Activated T-cell treated with anti-CD3 and anti-CD28 coated beads, Interleukin-2, amount 50 U/mL, for 72 hours (primary cell): ENCODE measurements at regions not wholly inside any gene's neighbourhood (a gene's known extent, or its start where the extent isn't known, plus 50 kb on each side); places are given as distances from the start of the nearest gene placed in this dataset.

ENCODE experiments used
- ATAC-seq, 2 donors: fragments of 150-1000 bp; cut with Tn5 transposase; replicated peaks in 1 of 2; 2 replicates each; pipeline ENCODE4 v1.10.0; 2021; ENCODE audit warnings: moderate library complexity in 2 of 2, mild to moderate bottlenecking in 1 of 2
- DNase-seq, 2 donors: peaks; one replicate each; pipeline ENCODE4 v3.0.0; 2021 to 2022; ENCODE audit warnings: mixed read lengths in 1 of 2
- H3K27ac Mint-ChIP-seq: one replicate; pipeline ENCODE4 v1.8.0; 2022; ENCODE audit warnings: mild to moderate bottlenecking, moderate library complexity, mixed read lengths
- H3K27me3 Mint-ChIP-seq: one replicate; pipeline ENCODE4 v1.8.0; 2022; ENCODE audit warnings: low read depth, mixed read lengths
- H3K36me3 Mint-ChIP-seq, 2 donors: one replicate each; pipeline ENCODE4 v1.8.0; 2022; ENCODE audit warnings: mixed read lengths in 2 of 2, mild to moderate bottlenecking in 1 of 2; ENCODE audit not compliant: insufficient read depth in 2 of 2
- H3K4me1 Mint-ChIP-seq: one replicate; pipeline ENCODE4 v1.8.0; 2022; ENCODE audit warnings: low read depth, mixed read lengths
- H3K4me3 Mint-ChIP-seq, 2 donors: one replicate each; pipeline ENCODE4 v1.8.0; 2022; ENCODE audit warnings: mild to moderate bottlenecking in 2 of 2, mixed read lengths in 2 of 2, moderate library complexity in 2 of 2
- H3K9me3 Mint-ChIP-seq, 2 donors: one replicate each; pipeline ENCODE4 v1.8.0; 2022; ENCODE audit warnings: mixed read lengths in 2 of 2

DNA sequence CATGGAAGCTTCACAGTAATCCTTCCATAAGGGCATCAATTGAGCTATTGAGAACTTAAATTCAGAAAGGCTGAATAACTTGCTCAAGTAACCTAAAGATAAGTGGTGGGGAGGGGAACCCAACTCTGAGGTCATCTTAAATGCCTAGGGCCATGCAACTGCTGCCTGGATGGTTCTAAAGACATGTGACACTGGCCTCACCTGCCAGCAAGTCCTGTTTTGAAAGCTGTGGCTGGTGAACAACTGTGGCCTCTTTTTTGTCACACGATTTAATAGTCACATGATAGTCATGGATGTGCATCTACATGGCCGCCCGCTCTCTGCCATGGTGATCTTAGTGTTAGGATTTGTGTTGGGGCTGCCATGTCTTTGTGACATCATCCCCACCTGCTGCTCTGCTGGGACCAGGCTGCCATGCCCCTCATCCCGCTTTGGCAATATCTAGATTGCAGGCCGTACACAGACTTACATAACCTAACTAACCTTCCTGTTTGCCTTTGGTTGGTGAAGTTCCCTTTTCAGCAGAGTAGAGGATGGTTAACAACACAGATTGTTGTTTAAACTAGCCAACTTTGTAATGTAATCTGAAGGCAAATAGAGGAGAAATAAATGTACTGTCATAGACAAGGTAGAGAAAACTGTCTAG, 177.9 kb upstream of the SH3BP4 start:
- DNase-seq, result no peak
- Mint-ChIP-seq H3K4me1 (no peaks in the 10 kb centered on the region), H3K27ac (no peak overlapping the region), H3K4me3 (no peak overlapping the region), H3K27me3 (no peaks in the 10 kb centered on the region), H3K36me3 (no peaks in the 10 kb centered on the region), H3K9me3 (no peaks in the 10 kb centered on the region)
- ATAC-seq, result no peak

DNA sequence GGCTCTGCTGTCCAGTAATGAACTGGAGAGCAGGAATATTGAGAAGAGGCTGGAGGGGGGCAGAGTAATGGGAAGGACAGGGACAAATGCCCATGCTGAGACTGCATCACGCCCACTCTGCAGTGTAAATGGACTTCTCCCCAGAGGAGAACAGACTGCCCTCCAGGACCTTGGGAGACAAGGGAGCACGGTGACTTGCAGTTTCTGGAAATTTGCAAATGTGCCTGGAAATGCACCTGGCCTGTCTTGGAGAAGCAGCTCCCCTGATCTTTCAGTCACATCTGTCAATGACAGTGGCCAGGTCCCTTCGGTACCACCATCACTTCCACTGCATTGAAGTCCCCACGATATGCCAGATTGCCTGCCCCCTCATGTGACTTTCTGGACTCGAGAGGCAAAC, 178.7 kb upstream of the SH3BP4 start:
- H3K9me3 Mint-ChIP-seq, result no peaks in the 10 kb centered on the region
- no peaks in the 10 kb centered on the region for H3K4me1 Mint-ChIP-seq
- ATAC-seq (no peak), DNase-seq (no peak)
- no peak overlapping the region for H3K27ac Mint-ChIP-seq
- H3K27me3 Mint-ChIP-seq, result no peaks in the 10 kb centered on the region
- no peaks in the 10 kb centered on the region for H3K36me3 Mint-ChIP-seq
- H3K4me3 Mint-ChIP-seq, result no peak overlapping the region

DNA sequence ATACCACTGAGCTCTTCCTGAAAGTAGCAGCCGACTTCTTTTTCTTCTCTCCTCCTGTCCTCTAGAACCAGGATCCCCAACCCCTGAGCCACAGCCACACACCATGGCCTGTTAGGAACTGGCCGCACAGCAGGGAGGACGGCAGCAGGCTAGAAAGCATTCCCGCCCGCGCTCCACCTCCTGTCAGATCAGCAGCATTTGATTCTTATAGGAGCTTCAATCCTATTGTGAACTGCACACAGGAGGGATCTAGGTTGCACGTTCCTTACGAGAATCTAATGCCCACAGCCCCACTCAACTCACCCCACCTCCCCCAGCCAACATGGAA, 179.1 kb upstream of the SH3BP4 start:
- Mint-ChIP-seq H3K9me3 (no peaks in the 10 kb centered on the region), H3K27ac (no peak overlapping the region), H3K27me3 (no peaks in the 10 kb centered on the region), H3K36me3 (no peaks in the 10 kb centered on the region), H3K4me3 (no peak overlapping the region), H3K4me1 (no peaks in the 10 kb centered on the region)
- ATAC-seq, result no peak
- no peak for DNase-seq

DNA sequence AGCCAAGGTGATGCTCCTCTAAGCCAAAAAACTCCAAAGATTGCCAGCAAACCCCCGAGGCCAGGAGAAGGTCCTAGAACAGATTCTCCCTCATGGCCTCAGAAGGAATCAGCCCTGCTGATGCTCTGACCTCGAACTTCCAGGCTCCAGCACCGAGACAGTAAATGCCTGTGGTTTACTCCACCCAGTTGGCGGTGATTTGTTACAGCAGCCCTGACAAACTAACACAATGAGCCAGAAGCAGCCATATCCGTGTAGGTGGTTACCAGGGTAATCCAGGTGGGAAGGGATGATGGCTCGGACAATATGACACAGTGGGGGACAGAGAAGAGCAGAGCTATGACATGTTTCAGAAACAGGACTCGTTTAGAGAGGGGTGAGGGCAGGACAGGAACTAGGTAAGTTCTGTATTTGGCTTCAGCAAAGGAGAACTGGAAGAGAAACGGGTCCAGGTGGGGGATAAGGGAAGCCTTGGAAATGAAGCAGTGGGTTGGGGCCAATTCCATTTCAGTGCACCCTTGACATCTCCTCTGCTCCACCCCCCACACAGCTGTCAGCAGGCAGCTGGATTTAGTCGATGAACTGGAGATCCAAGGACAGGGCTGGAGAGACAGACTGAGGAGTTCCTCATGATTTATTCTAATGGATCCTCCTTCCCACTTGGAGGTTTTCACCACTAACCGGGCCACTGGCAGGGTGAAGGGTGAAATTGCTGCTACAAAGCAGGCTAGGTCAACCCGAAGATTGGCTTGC, 179.7 kb upstream of the SH3BP4 start:
- Mint-ChIP-seq H3K9me3 (no peaks in the 10 kb centered on the region), H3K27me3 (no peaks in the 10 kb centered on the region), H3K4me3 (no peak overlapping the region), H3K4me1 (no peaks in the 10 kb centered on the region), H3K27ac (no peak overlapping the region), H3K36me3 (no peaks in the 10 kb centered on the region)
- DNase-seq (no peak), ATAC-seq (no peak)

DNA sequence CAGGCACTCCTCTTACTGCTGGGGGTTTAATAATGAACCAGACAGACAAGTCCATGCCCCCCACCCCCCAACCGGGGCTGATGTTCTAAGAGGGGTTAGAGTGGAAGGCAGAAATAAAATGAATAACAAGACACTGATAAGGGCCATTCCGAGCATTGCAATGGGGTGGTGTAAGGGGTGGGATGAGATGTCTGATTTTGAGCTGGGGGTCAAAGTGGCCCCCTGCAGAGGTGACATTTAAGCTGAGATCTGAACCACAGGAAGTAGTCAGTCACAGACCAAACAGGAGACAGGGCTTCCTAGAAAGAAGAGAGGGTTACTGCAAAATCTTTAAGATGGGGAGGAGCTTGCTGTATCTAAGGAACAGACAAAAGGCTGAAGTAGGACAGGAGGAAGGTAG, 180.6 kb upstream of the SH3BP4 start:
- no peaks in the 10 kb centered on the region for H3K27me3 Mint-ChIP-seq
- no peaks in the 10 kb centered on the region for H3K4me1 Mint-ChIP-seq
- DNase-seq, result no peak
- H3K4me3 Mint-ChIP-seq, result no peak overlapping the region
- H3K36me3 Mint-ChIP-seq, result no peaks in the 10 kb centered on the region
- ATAC-seq, result no peak
- no peak overlapping the region for H3K27ac Mint-ChIP-seq
- no peaks in the 10 kb centered on the region for H3K9me3 Mint-ChIP-seq

DNA sequence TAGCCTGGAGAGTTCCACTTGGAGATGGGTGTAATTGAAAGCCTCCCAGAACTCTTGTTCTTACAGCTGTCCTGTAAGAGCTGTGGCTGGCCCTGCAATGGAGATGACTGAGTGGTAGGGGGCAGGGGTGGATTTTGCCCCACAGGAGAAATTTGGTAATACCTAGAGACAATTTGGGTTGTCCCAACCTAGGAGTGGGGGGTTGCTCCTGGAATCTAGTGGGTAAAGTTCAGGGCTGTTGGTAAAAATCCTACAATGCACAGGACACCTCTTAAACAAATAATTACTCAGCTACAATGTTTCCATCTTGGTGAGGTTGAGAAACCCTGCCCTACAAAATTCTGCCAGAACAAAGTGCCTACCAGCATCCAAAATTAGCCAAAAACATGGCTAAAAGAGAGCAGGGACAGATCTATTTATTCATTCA, 181.1 kb upstream of the SH3BP4 start:
- no peak for ATAC-seq
- Mint-ChIP-seq H3K36me3 (no peaks in the 10 kb centered on the region), H3K9me3 (peaks cover 0 to under 1% of the 10 kb centered on the region in 2 donors), H3K27me3 (peaks cover 3% of the 10 kb centered on the region), H3K4me3 (no peak overlapping the region), H3K4me1 (no peaks in the 10 kb centered on the region), H3K27ac (no peak overlapping the region)
- DNase-seq, result no peak

DNA sequence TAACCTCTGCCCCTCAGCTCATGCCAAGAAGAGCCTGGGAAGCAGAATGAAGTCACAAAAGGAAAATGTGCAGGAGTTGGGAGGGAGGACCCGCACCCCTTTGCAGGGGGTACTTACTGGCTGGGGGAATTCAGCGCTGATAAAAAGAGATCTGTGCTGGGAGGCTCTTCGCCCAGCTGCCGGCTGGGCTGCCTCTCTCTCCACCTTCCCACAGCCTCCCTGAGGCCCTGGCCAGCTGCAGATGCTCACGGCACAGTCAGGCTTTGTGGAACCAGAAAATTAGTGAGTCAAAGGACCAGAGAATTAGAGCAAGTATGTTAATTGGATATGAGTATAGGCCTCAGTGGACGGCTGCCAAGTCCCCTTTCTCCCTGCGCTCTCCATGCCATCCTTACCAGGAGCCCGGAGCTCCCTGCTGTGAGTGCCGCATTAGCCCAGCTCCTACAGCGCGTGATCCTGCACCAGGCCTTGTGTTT, 181.7 kb upstream of the SH3BP4 start:
- H3K4me1 Mint-ChIP-seq, result no peaks in the 10 kb centered on the region

DNA sequence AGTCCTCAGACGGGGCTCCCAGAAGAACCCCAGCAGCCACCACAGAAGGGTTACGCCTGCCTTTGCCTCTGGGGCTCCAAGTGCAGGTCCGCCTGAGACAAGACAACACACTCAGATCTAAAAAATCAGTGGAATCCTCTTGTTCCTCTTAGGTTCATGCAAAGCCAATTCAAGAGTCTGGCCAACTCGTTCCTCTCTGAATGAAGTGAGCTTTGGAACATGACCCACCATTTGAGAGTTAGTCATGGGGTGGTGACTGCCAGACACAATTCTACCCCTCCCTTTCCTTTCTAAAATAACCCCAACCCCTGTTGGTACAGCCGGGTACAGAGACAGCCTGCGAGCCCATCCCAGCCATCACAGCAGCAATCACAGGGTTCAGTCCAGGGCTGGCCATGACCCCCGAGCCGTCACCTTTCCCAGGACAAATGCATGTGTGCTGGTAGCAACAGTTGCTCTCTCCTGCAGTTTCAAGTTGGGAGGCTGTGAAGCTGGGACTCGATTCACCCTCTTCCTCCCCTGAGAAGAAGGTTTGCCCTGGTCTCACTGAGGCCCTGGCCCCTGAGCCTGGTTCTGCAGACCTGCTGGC, 183.1 kb upstream of the SH3BP4 start:
- ATAC-seq (no peak), DNase-seq (no peak)
- Mint-ChIP-seq H3K9me3 (peaks cover 0 to 1% of the 10 kb centered on the region in 2 donors), H3K27me3 (peaks cover 9% of the 10 kb centered on the region), H3K36me3 (no peaks in the 10 kb centered on the region), H3K4me3 (no peak overlapping the region), H3K27ac (no peak overlapping the region), H3K4me1 (no peaks in the 10 kb centered on the region)

More for the DNA sequence above, 181.7 kb upstream of the SH3BP4 start:
- H3K27me3 Mint-ChIP-seq, result peaks cover 9% of the 10 kb centered on the region
- DNase-seq, result no peak
- H3K9me3 Mint-ChIP-seq, result peaks cover 0 to 1% of the 10 kb centered on the region in 2 donors
- no peak for ATAC-seq
- no peak overlapping the region for H3K4me3 Mint-ChIP-seq
- H3K27ac Mint-ChIP-seq, result no peak overlapping the region
- H3K36me3 Mint-ChIP-seq, result no peaks in the 10 kb centered on the region

DNA sequence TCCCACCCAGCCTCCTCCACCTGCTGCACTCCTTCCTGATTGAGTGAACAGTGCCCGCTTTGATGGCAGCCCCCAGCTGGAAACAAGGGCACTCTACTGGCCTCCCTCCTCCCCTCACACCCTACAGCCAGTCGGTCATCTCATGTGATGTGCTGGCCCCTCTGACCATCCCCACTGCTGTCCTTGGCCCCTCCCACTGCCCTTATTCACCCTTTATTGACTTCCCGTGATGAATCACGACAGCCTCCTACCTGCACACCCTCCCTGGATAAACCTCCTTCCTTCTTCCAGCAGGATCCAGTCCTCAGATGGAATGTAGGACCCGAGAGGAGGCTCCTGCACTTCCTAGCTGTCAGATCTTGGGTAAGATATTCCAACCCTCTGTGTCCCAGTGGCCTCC, 186.5 kb upstream of the SH3BP4 start:
- Mint-ChIP-seq H3K27me3 (peaks cover 9% of the 10 kb centered on the region), H3K4me3 (no peak overlapping the region), H3K36me3 (no peaks in the 10 kb centered on the region), H3K4me1 (no peaks in the 10 kb centered on the region), H3K9me3 (peaks cover 0 to 1% of the 10 kb centered on the region in 2 donors), H3K27ac (no peak overlapping the region)
- DNase-seq (no peak), ATAC-seq (no peak)

DNA sequence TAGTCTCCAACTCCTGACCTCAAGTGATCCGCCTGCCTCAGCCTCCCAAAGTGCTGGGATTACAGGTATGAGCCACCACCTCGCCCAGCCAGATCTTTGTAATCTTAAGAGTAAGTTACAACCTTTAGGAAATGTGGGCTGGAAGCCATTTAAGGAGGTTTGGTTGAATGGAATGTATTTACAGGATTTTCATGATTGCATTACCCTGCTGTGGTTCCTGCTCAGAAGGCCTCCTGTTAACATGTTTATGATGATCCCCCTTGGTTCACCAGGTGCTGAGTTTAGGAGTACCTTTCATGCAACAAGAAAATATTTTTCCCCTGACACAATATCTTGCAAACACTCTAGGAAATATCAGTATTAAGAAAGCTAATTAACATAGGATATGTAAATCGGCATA, 187.4 kb upstream of the SH3BP4 start:
- H3K36me3 Mint-ChIP-seq, result no peaks in the 10 kb centered on the region

DNA sequence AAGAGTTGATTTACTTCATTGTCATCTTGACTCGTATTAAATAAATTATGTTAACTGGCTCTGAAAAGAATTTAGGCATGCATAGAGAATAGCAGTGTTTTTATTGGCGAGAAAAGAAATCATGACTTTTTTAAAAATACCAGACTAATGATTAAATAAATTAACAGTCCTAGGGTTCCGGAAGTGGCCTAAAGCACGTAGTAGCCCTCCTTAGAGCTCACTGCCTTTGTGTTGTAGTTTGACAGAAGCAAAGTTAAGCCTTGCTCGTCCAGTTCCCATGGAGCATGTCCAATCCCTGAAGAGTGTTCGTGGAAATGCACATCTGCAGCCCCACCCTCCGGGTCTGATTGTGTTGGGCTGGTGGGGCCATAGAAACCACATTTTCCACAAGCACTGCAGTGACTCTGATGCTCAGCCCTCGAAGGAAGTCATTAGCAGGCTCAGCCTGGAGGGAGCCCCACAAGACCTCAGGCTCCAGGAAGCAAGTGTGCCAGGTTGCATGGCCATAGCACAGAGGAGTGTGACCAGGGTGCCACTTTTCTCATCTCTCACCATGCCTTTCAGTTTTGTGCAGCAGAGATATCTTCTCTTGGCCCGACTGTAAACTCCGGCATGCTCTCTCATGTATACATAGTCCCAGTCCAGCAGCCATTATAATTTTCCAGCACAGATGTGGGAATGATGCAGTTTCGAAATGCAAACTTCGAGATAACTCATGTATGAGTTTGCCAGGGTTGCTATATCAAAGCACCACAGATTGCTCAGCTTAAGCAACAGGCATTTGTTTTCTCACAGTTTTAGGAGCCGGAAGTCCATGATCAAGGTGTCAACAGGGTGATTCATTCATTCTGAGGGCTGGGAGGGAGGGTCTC, 188.6 kb upstream of the SH3BP4 start:
- H3K36me3 Mint-ChIP-seq, result no peaks in the 10 kb centered on the region
- no peak overlapping the region for H3K4me3 Mint-ChIP-seq
- H3K4me1 Mint-ChIP-seq, result no peaks in the 10 kb centered on the region
- H3K9me3 Mint-ChIP-seq, result peaks cover 0 to 3% of the 10 kb centered on the region in 2 donors
- peaks cover 13% of the 10 kb centered on the region for H3K27me3 Mint-ChIP-seq
- no peak overlapping the region for H3K27ac Mint-ChIP-seq
- DNase-seq, result no peak
- ATAC-seq, result no peak

More for the DNA sequence above, 187.4 kb upstream of the SH3BP4 start:
- H3K9me3 Mint-ChIP-seq, result peaks cover 0 to 1% of the 10 kb centered on the region in 2 donors
- peaks cover 9% of the 10 kb centered on the region for H3K27me3 Mint-ChIP-seq
- ATAC-seq, result no peak
- H3K27ac Mint-ChIP-seq, result no peak overlapping the region
- no peak overlapping the region for H3K4me3 Mint-ChIP-seq
- no peaks in the 10 kb centered on the region for H3K4me1 Mint-ChIP-seq
- no peak for DNase-seq

DNA sequence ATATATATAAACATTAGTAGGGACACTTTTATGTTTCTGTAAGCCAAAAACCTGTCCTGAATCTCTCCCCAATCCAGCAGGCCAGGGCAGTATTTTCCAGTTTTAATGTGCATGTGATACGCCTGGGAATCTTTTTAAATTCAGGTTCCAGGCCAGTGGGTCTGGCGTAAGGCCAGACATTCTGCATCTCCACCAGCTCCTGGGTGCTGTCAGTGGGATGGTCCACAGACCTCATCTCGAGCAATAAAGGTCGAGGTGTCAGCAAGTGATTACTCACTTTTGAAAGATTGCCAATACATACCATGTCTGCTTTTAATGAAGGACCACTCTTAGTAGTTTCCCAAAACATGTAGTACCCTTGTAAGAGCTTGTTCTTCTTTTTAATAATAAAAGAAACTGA, 189.9 kb upstream of the SH3BP4 start:
- H3K9me3 Mint-ChIP-seq, result peaks cover 2 to 3% of the 10 kb centered on the region in 2 donors
- H3K27me3 Mint-ChIP-seq, result peaks cover 16% of the 10 kb centered on the region
- H3K4me1 Mint-ChIP-seq, result no peaks in the 10 kb centered on the region
- H3K4me3 Mint-ChIP-seq, result no peak overlapping the region
- ATAC-seq (no peak), DNase-seq (no peak)
- no peaks in the 10 kb centered on the region for H3K36me3 Mint-ChIP-seq
- no peak overlapping the region for H3K27ac Mint-ChIP-seq

DNA sequence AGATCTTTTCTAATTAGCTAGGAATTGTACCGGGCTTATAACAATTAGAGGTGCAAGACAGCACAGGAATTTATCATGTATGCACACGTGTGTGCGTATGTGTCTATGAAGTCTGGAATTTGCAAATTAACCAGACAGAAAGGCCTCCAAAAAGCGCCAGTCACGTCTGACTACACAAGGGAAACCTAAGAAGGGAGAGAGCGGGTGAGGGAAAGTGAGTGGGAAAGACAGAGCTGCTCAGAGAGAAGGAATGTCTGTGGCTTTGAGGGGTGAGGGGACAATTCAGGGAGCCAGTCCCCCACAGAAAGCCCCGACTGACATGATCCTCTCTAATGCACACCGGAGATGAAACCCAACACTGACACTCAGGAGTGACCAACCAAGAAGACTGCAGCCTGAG, 197.7 kb upstream of the SH3BP4 start:
- Mint-ChIP-seq H3K36me3 (no peaks in the 10 kb centered on the region), H3K4me3 (no peak overlapping the region), H3K4me1 (no peaks in the 10 kb centered on the region), H3K27ac (no peak overlapping the region), H3K27me3 (peaks cover 7% of the 10 kb centered on the region), H3K9me3 (peaks cover 2% of the 10 kb centered on the region in 2 donors)
- ATAC-seq (no peak), DNase-seq (no peak)
